Prostate gland (tissue), 2 donors: ENCODE measurements at regions not wholly inside any gene's neighbourhood (a gene's known extent, or its start where the extent isn't known, plus 50 kb on each side); places are given as distances from the start of the nearest gene placed in this dataset.
"Not testable (repeated sequence)": the region's sequence is repeated elsewhere in the genome, so short reads cannot be mapped to it uniquely, and the experiment has no call there.

Source experiments
- DNase-seq: peaks from one replicate; pipeline ENCODE4 v3.0.0-alpha.2; 2019; ENCODE audit warnings: low spot score
- H3K27ac ChIP-seq, 2 donors: fragments of 200-600 bp; sonication (generic); 2 replicates each; pipeline ENCODE4 v1.5.1; 2017 to 2019
- H3K27me3 ChIP-seq: fragments of 200-600 bp; sonication (generic); replicated peaks from 2 replicates; pipeline ENCODE4 v1.5.1; 2019; ENCODE audit not compliant: insufficient read depth
- H3K36me3 ChIP-seq, 2 donors: fragments of 200-600 bp; sonication (generic); 1 replicate in 1 of 2; 2 replicates in 1 of 2; pipeline versions ENCODE4 v1.5.1 to v1.8.1; 2017 to 2019
- H3K4me1 ChIP-seq: fragments of 200-600 bp; sonication (generic); replicated peaks from 2 replicates; pipeline ENCODE4 v1.5.1; 2019
- H3K4me3 ChIP-seq, 2 donors: fragments of 200-600 bp; sonication (generic); 2 replicates each; pipeline ENCODE4 v1.5.1; 2017 to 2019
- H3K9me3 ChIP-seq: fragments of 200-600 bp; sonication (generic); 2 replicates; pipeline ENCODE4 v1.5.1; 2017
- POLR2AphosphoS5 ChIP-seq: sonication (generic); formaldehyde crosslinking; IDR thresholded peaks from one replicate; pipeline ENCODE4 v1.6.1; 2017; ENCODE audit warnings: antibody characterized with exemption
- WGBS: methylation state at CpG from one replicate; pipeline ENCODE4 v1.1.5; 2018; 5-methylcytosine and 5-hydroxymethylcytosine counted together
- intact Hi-C: fragments of 100-400 bp; cut with DNase I; formaldehyde crosslinking; loops from one replicate; pipeline ENCODE4 v1.14.2; 2022
- small RNA-seq, 2 donors: library from RNA; depleted of rRNA; stranded (forward); fragments of <200 nt; gene quantifications; one replicate each; pipeline ENCODE3, GENCODE V24; 2016

DNA sequence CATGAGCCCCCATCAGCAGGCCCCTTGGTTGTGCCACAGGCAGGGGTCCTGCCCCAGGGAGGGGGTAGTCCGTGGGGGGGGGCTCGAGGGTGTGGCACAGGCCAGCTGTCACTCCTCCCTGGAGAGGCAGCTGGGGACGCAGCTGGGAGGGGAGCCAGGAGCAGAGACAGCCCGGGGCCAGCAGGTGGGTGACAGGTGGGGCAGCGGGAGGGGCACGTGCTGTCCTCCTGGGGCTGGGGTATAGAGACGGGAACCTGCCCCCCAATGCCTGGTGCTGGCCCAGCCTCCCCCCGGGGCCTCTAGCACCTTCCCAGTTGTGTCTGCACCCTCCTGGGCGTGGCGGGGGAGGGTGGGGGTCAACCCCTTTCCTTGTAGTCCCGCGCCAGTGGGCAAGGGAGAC, 2966.9 kb downstream of the RPIA start:
- H3K9me3 ChIP-seq, H3K36me3 ChIP-seq, DNase-seq, H3K4me1 ChIP-seq, intact Hi-C loops, H3K27ac ChIP-seq, H3K4me3 ChIP-seq, H3K27me3 ChIP-seq: not testable (repeated sequence)
- 70% methylated on average over 6 of the region's 12 CpGs for WGBS

DNA sequence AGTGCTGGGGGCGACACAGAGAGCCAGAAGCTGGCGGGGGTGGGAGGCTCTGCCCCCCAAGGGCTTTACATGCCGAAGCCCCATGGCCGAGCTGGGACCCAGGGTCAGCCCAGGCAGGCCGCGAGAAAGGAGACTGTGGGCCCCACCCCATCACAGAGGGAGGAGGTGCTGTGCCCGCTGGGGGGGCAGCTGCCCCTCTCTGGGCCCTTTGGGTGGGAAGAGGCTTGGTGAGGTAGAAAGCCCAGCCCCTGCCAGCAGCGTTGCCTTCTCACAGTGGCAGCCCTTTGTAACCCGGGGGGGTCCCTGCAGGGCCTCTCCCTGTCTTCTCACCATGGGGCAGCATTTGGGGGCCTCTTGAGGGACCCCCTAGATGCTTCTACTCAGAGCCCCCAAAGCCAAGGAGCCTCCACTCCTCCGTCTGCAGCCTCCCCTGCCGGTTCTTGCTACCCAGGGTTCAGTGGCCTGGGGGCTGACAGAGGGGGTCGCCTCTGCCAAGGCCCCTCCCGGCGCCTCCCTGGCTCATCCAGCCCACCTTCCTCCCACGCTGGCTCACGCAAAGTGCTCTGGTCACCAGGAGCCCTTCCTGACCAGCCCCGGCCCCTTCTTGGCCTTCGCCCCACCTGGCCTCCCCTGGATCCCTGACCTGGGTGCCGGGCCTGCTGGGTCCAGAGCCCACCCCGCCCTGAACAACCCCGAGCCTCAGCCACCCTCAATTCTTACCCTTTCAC, 2967.9 kb downstream of the RPIA start:
- H3K27ac ChIP-seq, H3K27me3 ChIP-seq, DNase-seq, H3K36me3 ChIP-seq, intact Hi-C loops, H3K4me1 ChIP-seq, H3K9me3 ChIP-seq: not testable (repeated sequence)
- H3K4me3 ChIP-seq, result peak overlapping the region in 1 of 2 donors; percentile 35
- 32% methylated on average over 15 of the region's 21 CpGs for WGBS

DNA sequence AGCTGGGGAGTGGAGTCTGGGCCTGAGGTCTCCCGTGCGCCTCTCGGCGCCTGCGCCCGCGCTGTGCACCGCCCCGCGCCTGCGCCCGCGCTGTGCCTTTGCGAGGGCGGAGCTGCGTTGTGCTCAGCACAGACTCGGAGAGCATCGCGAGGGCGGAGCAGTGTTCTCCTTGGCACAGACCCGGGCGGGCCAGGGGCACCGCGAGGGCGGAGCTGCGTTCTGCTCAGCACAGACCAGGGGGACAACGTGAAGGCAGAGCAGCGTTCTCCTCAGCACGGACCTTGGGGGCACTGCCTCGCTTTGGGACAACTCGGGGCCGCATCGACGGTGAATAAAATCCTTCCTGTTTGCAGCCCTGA, 2968.4 kb downstream of the RPIA start:
- H3K27ac ChIP-seq, DNase-seq, H3K4me1 ChIP-seq, H3K9me3 ChIP-seq, intact Hi-C loops, H3K36me3 ChIP-seq, H3K27me3 ChIP-seq: not testable (repeated sequence)
- WGBS, result 0% methylated on average over 23 of the region's 34 CpGs
- H3K4me3 ChIP-seq, result peak overlapping the region in 1 of 2 donors; percentile 35
- TF ChIP-seq POLR2AphosphoS5, result peak; percentile 22

DNA sequence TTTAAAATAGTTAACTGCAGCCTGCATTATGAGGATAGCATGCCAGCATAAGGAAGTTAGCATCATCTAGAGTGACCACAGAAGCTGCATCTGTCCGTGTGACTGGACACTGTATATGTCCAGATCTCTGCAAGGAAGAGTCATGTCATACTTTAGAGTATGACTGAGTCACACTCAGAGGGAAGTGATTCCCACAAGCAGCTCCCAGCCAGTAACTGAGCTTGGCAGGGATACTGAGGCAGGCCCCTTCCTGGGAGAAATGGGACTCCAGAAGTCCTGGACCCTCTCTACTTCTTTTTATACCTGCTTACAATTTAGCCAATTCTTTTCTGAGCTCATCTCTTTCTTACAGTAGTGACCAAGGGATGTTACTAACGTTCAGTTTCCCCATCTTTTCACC, 2975.9 kb downstream of the RPIA start:
- H3K27me3 ChIP-seq, H3K4me1 ChIP-seq, H3K9me3 ChIP-seq, intact Hi-C loops, H3K27ac ChIP-seq, H3K4me3 ChIP-seq, H3K36me3 ChIP-seq, DNase-seq: not testable (repeated sequence)
- 60% methylated on average over 1 of the region's 2 CpGs for WGBS

DNA sequence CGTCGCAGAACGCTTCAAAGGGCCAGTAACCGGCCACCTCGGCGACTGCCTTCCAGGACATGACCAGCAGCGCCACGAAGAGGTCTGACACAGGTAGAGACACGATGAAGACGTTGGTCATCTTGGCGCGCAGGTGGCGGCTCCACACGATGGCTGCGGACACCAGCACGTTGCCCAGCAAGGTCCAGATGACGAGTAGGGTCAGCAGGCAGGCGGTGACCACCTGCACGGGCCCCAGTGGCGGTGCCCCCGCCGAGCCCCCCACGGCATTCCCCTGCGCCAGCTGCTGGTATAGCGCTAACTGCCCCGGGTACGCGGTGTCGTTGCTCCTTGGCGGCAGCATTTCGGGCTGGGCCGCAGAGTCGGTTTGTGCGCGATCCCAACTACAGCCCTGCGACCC, 2994.1 kb downstream of the RPIA start:
- WGBS, result 18% methylated on average over 16 of the region's 36 CpGs
- H3K9me3 ChIP-seq, DNase-seq, H3K4me3 ChIP-seq, H3K27me3 ChIP-seq, intact Hi-C loops, H3K4me1 ChIP-seq, H3K27ac ChIP-seq, H3K36me3 ChIP-seq: not testable (repeated sequence)

DNA sequence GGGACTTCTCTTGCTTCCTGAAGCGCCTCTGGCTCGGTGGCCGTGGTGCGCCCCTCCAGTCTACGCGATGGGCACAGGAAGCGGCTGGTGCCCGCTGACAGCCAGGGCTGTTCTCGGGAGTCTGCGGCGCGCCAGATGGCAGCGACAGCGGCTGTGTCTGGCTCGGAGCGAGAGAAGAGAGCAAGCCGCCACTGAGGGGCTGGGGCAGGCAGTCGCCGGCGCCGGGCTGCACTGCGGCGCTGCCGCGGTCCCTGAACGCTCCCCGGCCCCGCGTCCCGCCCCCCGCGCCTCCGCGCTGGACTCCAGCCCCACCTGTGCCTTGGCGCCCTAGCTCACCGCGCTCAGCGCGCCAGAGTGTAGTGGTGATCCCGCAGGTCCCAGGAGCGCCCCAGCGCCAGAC, 2994.6 kb downstream of the RPIA start:
- H3K4me3 ChIP-seq, DNase-seq, H3K27me3 ChIP-seq, H3K27ac ChIP-seq, H3K9me3 ChIP-seq, H3K36me3 ChIP-seq, H3K4me1 ChIP-seq, intact Hi-C loops: not testable (repeated sequence)
- WGBS, result 0% methylated on average over 5 of the region's 42 CpGs

Small RNA genes in the stretch of these regions (small RNA-seq; reads per million reads assigned to genes)
- gene AC233266.1, result 0 reads per million in 2 donors
- 0 reads per million in 2 donors for gene RNA5SP100
